IMR-90 (cell line): ENCODE measurements at regions not wholly inside any gene's neighbourhood (a gene's known extent, or its start where the extent isn't known, plus 50 kb on each side); places are given as distances from the start of the nearest gene placed in this dataset.

Source experiments
- ATAC-seq: fragments of 200-7000 bp; cut with Tn5 transposase; 2 replicates; pipeline ENCODE4 v1.9.1; 2020; ENCODE audit warnings: low read depth, mild to moderate bottlenecking, moderate library complexity
- BruUV-seq: library from RNA; stranded (reverse); fragments of 400-500 nt; replicated peaks from 2 replicates; lab custom pipeline; 2021; lab: Mats Ljungman, UMichigan
- CTCF ChIA-PET: fragments of 300-600 bp; formaldehyde crosslinking; extraction: SDS; loops from one replicate; lab custom pipeline; 2021; ENCODE audit warnings: antibody characterized with exemption; lab: Yijun Ruan, JAX
- POLR2A ChIA-PET: fragments of 300-600 bp; sonication (Branson Sonifier 250); formaldehyde crosslinking; loops from one replicate; lab custom pipeline; 2022; ENCODE audit warnings: antibody characterized with exemption; ENCODE audit not compliant: unreplicated experiment; lab: Charles Lee
- DNase-seq: peaks from one replicate; pipeline ENCODE4 v3.0.0; 2013
- H2AFZ ChIP-seq: replicated peaks from 2 replicates; pipeline ENCODE3; 2013; ENCODE audit warnings: low read length, mild to moderate bottlenecking; ENCODE audit not compliant: poor library complexity
- H2AK5ac ChIP-seq: 2 replicates; pipeline ENCODE4 v1.6.1; 2013; ENCODE audit warnings: low read depth, low read length, inconsistent platforms
- H2AK9ac ChIP-seq: replicated peaks from 2 replicates; pipeline ENCODE3; 2013; ENCODE audit warnings: mild to moderate bottlenecking, low read depth, low read length, moderate library complexity; ENCODE audit not compliant: poor library complexity
- H2BK120ac ChIP-seq: 2 replicates; pipeline ENCODE4 v1.6.1; 2013; ENCODE audit warnings: low read depth, low read length, inconsistent platforms
- H2BK15ac ChIP-seq: 3 replicates; pipeline ENCODE4 v1.6.1; 2013; ENCODE audit warnings: low read depth, low read length, inconsistent platforms
- H2BK20ac ChIP-seq: 2 replicates; pipeline ENCODE4 v1.6.1; 2013; ENCODE audit warnings: low read depth, mild to moderate bottlenecking, inconsistent platforms, low read length, moderate library complexity
- H2BK5ac ChIP-seq: 2 replicates; pipeline ENCODE4 v1.6.1; 2013; ENCODE audit warnings: mild to moderate bottlenecking, low read depth, low read length, inconsistent platforms; ENCODE audit not compliant: poor library complexity, severe bottlenecking
- H3K14ac ChIP-seq: replicated peaks from 2 replicates; pipeline ENCODE4 v1.6.1; 2013; ENCODE audit warnings: low read depth, low read length, inconsistent platforms
- H3K18ac ChIP-seq: 2 replicates; pipeline ENCODE4 v1.6.1; 2013; ENCODE audit warnings: low read depth, low read length, control low read depth
- H3K23ac ChIP-seq: 2 replicates; pipeline ENCODE4 v1.6.1; 2013; ENCODE audit warnings: low read depth, low read length, inconsistent platforms
- H3K27ac ChIP-seq: 2 replicates; pipeline ENCODE4 v1.5.1; 2013; ENCODE audit warnings: mild to moderate bottlenecking, control low read depth, low read length; ENCODE audit not compliant: insufficient read depth
- H3K27me3 ChIP-seq: 2 replicates; pipeline ENCODE4 v1.6.1; 2013; ENCODE audit warnings: low read length; ENCODE audit not compliant: control insufficient read depth, insufficient read depth
- H3K36me3 ChIP-seq: 2 replicates; pipeline ENCODE4 v1.6.1; 2013; ENCODE audit warnings: low read length, mixed read lengths; ENCODE audit not compliant: control insufficient read depth, insufficient read depth
- H3K4ac ChIP-seq: 2 replicates; pipeline ENCODE4 v1.6.1; 2013; ENCODE audit warnings: low read depth, low read length, inconsistent platforms
- H3K4me1 ChIP-seq: 2 replicates; pipeline ENCODE4 v1.6.1; 2013; ENCODE audit warnings: low read length, mixed read lengths; ENCODE audit not compliant: control insufficient read depth, insufficient read depth
- H3K4me2 ChIP-seq: 2 replicates; pipeline ENCODE4 v1.6.1; 2013; ENCODE audit warnings: low read depth, mild to moderate bottlenecking, control low read depth, low read length, moderate library complexity
- H3K4me3 ChIP-seq: 2 replicates; pipeline ENCODE4 v1.5.1; 2013; ENCODE audit warnings: low read depth, mild to moderate bottlenecking, control low read depth, low read length, moderate library complexity; ENCODE audit not compliant: insufficient read depth
- H3K56ac ChIP-seq: 2 replicates; pipeline ENCODE4 v1.6.1; 2013; ENCODE audit warnings: low read length, inconsistent platforms; ENCODE audit not compliant: insufficient read depth; ENCODE audit errors: extremely low read depth
- H3K79me1 ChIP-seq, 2 experiments: 2 replicates each; pipeline ENCODE4 v1.6.1; 2013; ENCODE audit warnings: low read length in 2 of 2, inconsistent platforms in 1 of 2, low read depth in 1 of 2
- H3K9ac ChIP-seq: 2 replicates; pipeline ENCODE4 v1.6.1; 2013; ENCODE audit warnings: low read depth, low read length, control low read depth
- H3K9me1 ChIP-seq: 2 replicates; pipeline ENCODE4 v1.6.1; 2013; ENCODE audit warnings: low read length, inconsistent platforms; ENCODE audit not compliant: insufficient read depth
- H3K9me3 ChIP-seq: 2 replicates; pipeline ENCODE4 v1.6.1; 2013; ENCODE audit warnings: low read length; ENCODE audit not compliant: control insufficient read depth, insufficient read depth
- H4K20me1 ChIP-seq: 2 replicates; pipeline ENCODE4 v1.6.1; 2013; ENCODE audit warnings: low read length, inconsistent platforms; ENCODE audit not compliant: insufficient read depth
- H4K5ac ChIP-seq: 2 replicates; pipeline ENCODE4 v1.6.1; 2013; ENCODE audit warnings: mild to moderate bottlenecking, low read depth, low read length, control low read depth
- H4K8ac ChIP-seq, 2 experiments: 2 replicates each; pipeline ENCODE4 v1.6.1; 2013; ENCODE audit warnings: low read depth in 2 of 2, low read length in 2 of 2, control low read depth in 1 of 2, inconsistent platforms in 1 of 2
- H4K91ac ChIP-seq: 2 replicates; pipeline ENCODE4 v1.6.1; 2013; ENCODE audit warnings: low read depth, low read length, inconsistent platforms; ENCODE audit not compliant: insufficient read depth
- BHLHE40 ChIP-seq: fragments of 150-350 bp; IDR thresholded peaks from 2 replicates; pipeline ENCODE4 v1.6.1; 2016; ENCODE audit warnings: mild to moderate bottlenecking, low read depth, low read length
- CEBPB ChIP-seq: IDR thresholded peaks from 2 replicates; pipeline ENCODE4 v1.6.1; 2012; ENCODE audit warnings: low read depth, low read length, improper control_type of control experiment
- CHD1 ChIP-seq: IDR thresholded peaks from 2 replicates; pipeline ENCODE4 v1.6.1; 2012; ENCODE audit warnings: low read depth, low read length, improper control_type of control experiment
- CTCF ChIP-seq: conservative IDR thresholded peaks from 2 replicates; pipeline ENCODE4 v1.5.1; 2012; ENCODE audit warnings: mild to moderate bottlenecking, low read depth, low read length, improper control_type of control experiment
- ELK1 ChIP-seq: fragments of 150-350 bp; IDR thresholded peaks from 2 replicates; pipeline ENCODE4 v1.6.1; 2016; ENCODE audit warnings: low read depth, mild to moderate bottlenecking, low read length, moderate library complexity, borderline replicate concordance
- FOS ChIP-seq: fragments of 150-350 bp; IDR thresholded peaks from 2 replicates; pipeline ENCODE4 v1.6.1; 2016; ENCODE audit warnings: low read depth, low read length
- MAFK ChIP-seq: IDR thresholded peaks from 2 replicates; pipeline ENCODE4 v1.6.1; 2012; ENCODE audit warnings: low read depth, low read length, improper control_type of control experiment
- MAZ ChIP-seq: IDR thresholded peaks from 2 replicates; pipeline ENCODE4 v1.6.1; 2012; ENCODE audit warnings: low read depth, mild to moderate bottlenecking, low read length, improper control_type of control experiment, moderate library complexity, borderline replicate concordance
- MXI1 ChIP-seq: IDR thresholded peaks from 2 replicates; pipeline ENCODE4 v1.6.1; 2012; ENCODE audit warnings: low read depth, mild to moderate bottlenecking, low read length, moderate library complexity, borderline replicate concordance
- NFE2L2 ChIP-seq: fragments of 150-350 bp; IDR thresholded peaks from 2 replicates; pipeline ENCODE4 v1.6.1; 2016; ENCODE audit warnings: low read depth, mild to moderate bottlenecking, low read length
- POLR2A ChIP-seq: IDR thresholded peaks from 2 replicates; pipeline ENCODE4 v1.6.1; 2012; ENCODE audit warnings: mild to moderate bottlenecking, low read depth, low read length
- RAD21 ChIP-seq: IDR thresholded peaks from 2 replicates; pipeline ENCODE4 v1.6.1; 2012; ENCODE audit warnings: low read length, improper control_type of control experiment
- RCOR1 ChIP-seq: IDR thresholded peaks from 2 replicates; pipeline ENCODE4 v1.6.1; 2012; ENCODE audit warnings: mild to moderate bottlenecking, low read length, improper control_type of control experiment; ENCODE audit not compliant: insufficient replicate concordance
- RFX5 ChIP-seq: IDR thresholded peaks from 2 replicates; pipeline ENCODE4 v1.8.0; 2012; ENCODE audit warnings: low read depth, mild to moderate bottlenecking, low read length, moderate library complexity
- SMC3 ChIP-seq: fragments of 150-350 bp; IDR thresholded peaks from 2 replicates; pipeline ENCODE4 v1.6.1; 2016; ENCODE audit warnings: low read depth, mild to moderate bottlenecking, antibody characterized with exemption, low read length, moderate library complexity
- USF2 ChIP-seq: fragments of 150-350 bp; IDR thresholded peaks from 2 replicates; pipeline ENCODE4 v1.6.1; 2017; ENCODE audit warnings: mild to moderate bottlenecking, antibody characterized with exemption, low read length, low read depth
- WGBS, 2 experiments: methylation state at CpG; one replicate each; pipeline versions ENCODE4 v1.1.5 to v1.1.7; 2013; ENCODE audit warnings: missing lambda C conversion rate in 2 of 2; ENCODE audit not compliant: insufficient read length in 1 of 2; ENCODE audit errors: extremely low coverage in 2 of 2; 5-methylcytosine and 5-hydroxymethylcytosine counted together
- dilution Hi-C: fragments of 300-500 bp; cut with HindIII; formaldehyde crosslinking; loops from one replicate; pipeline ENCODE4 v1.14.3; 2018; ENCODE audit warnings: low sequenced_read_pairs; ENCODE audit not compliant: unreplicated experiment
- in situ Hi-C: fragments of 300-500 bp; cut with MboI; formaldehyde crosslinking; loops from 3 replicates; pipeline ENCODE4 v1.14.3; 2019; ENCODE audit warnings: low sequenced_read_pairs, inconsistent platforms, mixed read lengths
- intact Hi-C: fragments of 100-400 bp; cut with micrococcal nuclease; formaldehyde crosslinking; loops from 2 replicates; pipeline ENCODE4 v1.10.0; 2022

- in situ Hi-C loops = no loop called here
- Histone ChIP-seq H3K56ac (no peak overlapping the region), H3K27me3 (no peaks in the 10 kb centered on the region), H2BK120ac (no peak overlapping the region), H4K20me1 (no peaks in the 10 kb centered on the region), H2AK5ac (no peak overlapping the region), H3K14ac (no peak overlapping the region), H3K9me1 (no peaks in the 10 kb centered on the region), H3K4me2 (no peak overlapping the region), H3K79me1 (no peaks in the 10 kb centered on the region), H3K36me3 (no peaks in the 10 kb centered on the region), H3K4me3 (no peak overlapping the region), H4K5ac (no peak overlapping the region), H3K4me1 (no peaks in the 10 kb centered on the region), H2BK20ac (no peak overlapping the region), H2AK9ac (no peak overlapping the region), H4K8ac (no peak overlapping the region), H2AFZ (no peak overlapping the region), H3K27ac (no peak overlapping the region), H3K18ac (no peak overlapping the region), H3K4ac (no peak overlapping the region), H3K9ac (no peak overlapping the region), H2BK15ac (no peak overlapping the region), H2BK5ac (no peak overlapping the region), H4K91ac (no peak overlapping the region), H3K9me3 (peaks cover 13% of the 10 kb centered on the region), H3K23ac (no peak overlapping the region)
- ChIA-PET POLR2A (no interaction called here), CTCF (no interaction called here)
- DNase-seq (no peak), ATAC-seq (no peak)
- intact Hi-C loops = no loop called here
- no CpG with 5 or more reads among the region's 8 CpGs for WGBS, 2 experiments
- TF ChIP-seq FOS (no peak), ELK1 (no peak), RFX5 (no peak), SMC3 (no peak), RCOR1 (no peak), POLR2A (no peak), MAZ (no peak), CEBPB (no peak), CTCF (no peak), BHLHE40 (no peak), RAD21 (no peak), NFE2L2 (no peak), MAFK (no peak), MXI1 (no peak), CHD1 (no peak), USF2 (no peak)
- dilution Hi-C loops = no loop called here
- no TSS peak for BruUV-seq
These were observed 412.5 kb downstream of the CBLN4 start for GRCh38 chr20:55592866-55593265.
